Heart left ventricle (tissue), 13 donors: ENCODE measurements at regions not wholly inside any gene's neighbourhood (a gene's known extent, or its start where the extent isn't known, plus 50 kb on each side); places are given as distances from the start of the nearest gene placed in this dataset.
"Not testable (repeated sequence)": the region's sequence is repeated elsewhere in the genome, so short reads cannot be mapped to it uniquely, and the experiment has no call there.

ENCODE experiments used
- CTCF ChIP-seq, 12 donors: fragments of 200-600 bp; sonication (generic) in 4 of 12; IDR thresholded peaks; one replicate each; pipeline versions ENCODE4 v1.5.0 to v1.8.0; 2018 to 2022; ENCODE audit warnings: antibody characterized with exemption in 12 of 12, mild to moderate bottlenecking in 5 of 12
- POLR2A ChIP-seq, 2 donors: fragments of 450-650 bp; IDR thresholded peaks; one replicate each; pipeline ENCODE4 v1.6.1; 2017; ENCODE audit warnings: antibody characterized with exemption in 2 of 2, mild to moderate bottlenecking in 2 of 2, moderate library complexity in 2 of 2
- donor health status: ischemic (EF 13 %, LVEDD 7.1; RV severe dilation, severe dysfunction).
- donor health status: DM: no; HTN: yes; CAD: no.
- donor health status: DM: no; HTN: no; CAD: no.
- donor health status: ischemic (EF 25% LVEDD 6.9; RV normal size, moderate dysfunction).
- donor health status: ischemic (EF 25% LVEDD 5.7; RV mildly dilated, moderate dysfunction).
- donor health status: ischemic (EF 35%, LVEDD 5.7; RV mildly dilated, moderate dysfunction).
- donor health status: nonischemic (EF 11% LVEDD 7.7; RV severe dilation, severe dysfunction).
- donor health status: DM: yes; HTN: yes; CAD: no.
- donor health status: PGD.
- donor health status: ischemic (EF 29% LVEDD 5.4; RV normal size, mild dysfunction).
- donor health status: nonischemic (EF 23%, LVEDD 6.1; RV moderate dilation, normal function).

GRCh38 chr9:75383420-75384034 lies 295.2 kb downstream of the OSTF1 start:
- TF ChIP-seq CTCF, POLR2A (IDR thresholded peaks at IDR 0.05): not testable (repeated sequence)
